DND-41 (cell line): ENCODE measurements at regions not wholly inside any gene's neighbourhood (a gene's known extent, or its start where the extent isn't known, plus 50 kb on each side); places are given as distances from the start of the nearest gene placed in this dataset.
"Not testable (repeated sequence)": the region's sequence is repeated elsewhere in the genome, so short reads cannot be mapped to it uniquely, and the experiment has no call there.

Experiments
- ATAC-seq: fragments of 200-7000 bp; cut with Tn5 transposase; 3 replicates; pipeline ENCODE4 v1.9.1; 2021; ENCODE audit warnings: low read depth; ENCODE audit not compliant: insufficient read depth
- DNase-seq: peaks from one replicate; pipeline ENCODE4 v3.0.0-alpha.2; 2020
- H2AFZ ChIP-seq: 2 replicates; pipeline ENCODE4 v1.6.0; 2012; ENCODE audit warnings: low read depth, low read length
- H3K27ac ChIP-seq: 2 replicates; pipeline ENCODE4 v1.5.1; 2012; ENCODE audit warnings: low read length, inconsistent platforms
- H3K27me3 ChIP-seq: fragments of 200-600 bp; sonication (generic); 2 replicates; pipeline ENCODE4 v1.6.0; 2012; ENCODE audit warnings: low read length, mild to moderate bottlenecking, inconsistent platforms; ENCODE audit not compliant: insufficient read depth, poor library complexity
- H3K36me3 ChIP-seq: 2 replicates; pipeline ENCODE4 v1.5.1; 2012; ENCODE audit warnings: low read length, inconsistent platforms; ENCODE audit not compliant: insufficient read depth
- H3K4me1 ChIP-seq: 2 replicates; pipeline ENCODE4 v1.5.1; 2012; ENCODE audit warnings: mild to moderate bottlenecking, low read length; ENCODE audit not compliant: insufficient read depth
- H3K4me2 ChIP-seq: 2 replicates; pipeline ENCODE4 v1.6.0; 2012; ENCODE audit warnings: mild to moderate bottlenecking, moderate library complexity, low read length, inconsistent platforms; ENCODE audit not compliant: insufficient read depth
- H3K4me3 ChIP-seq, 2 experiments: fragments of 200-600 bp in 1 of 2; shearing (Covaris generic) in 1 of 2; 2 replicates each; pipeline ENCODE4 v1.5.1; 2012 to 2016; ENCODE audit warnings: inconsistent platforms in 2 of 2, low read length in 2 of 2, mild to moderate bottlenecking in 2 of 2, low read depth in 1 of 2, moderate library complexity in 1 of 2
- H3K79me2 ChIP-seq: 2 replicates; pipeline ENCODE4 v1.6.0; 2012; ENCODE audit warnings: low read length, inconsistent platforms; ENCODE audit not compliant: insufficient read depth
- H3K9ac ChIP-seq: 2 replicates; pipeline ENCODE4 v1.6.0; 2012; ENCODE audit warnings: low read depth, mild to moderate bottlenecking, inconsistent platforms, low read length, moderate library complexity
- H3K9me3 ChIP-seq: 2 replicates; pipeline ENCODE4 v1.5.1; 2012; ENCODE audit warnings: low read length, moderate library complexity, mild to moderate bottlenecking, inconsistent platforms; ENCODE audit not compliant: insufficient read depth, severe bottlenecking
- H4K20me1 ChIP-seq: 2 replicates; pipeline ENCODE4 v1.6.0; 2012; ENCODE audit warnings: low read length; ENCODE audit not compliant: insufficient read depth
- CTCF ChIP-seq: IDR thresholded peaks from 2 replicates; pipeline ENCODE4 v1.5.1; 2012; ENCODE audit warnings: borderline replicate concordance, low read length, moderate library complexity, mild to moderate bottlenecking; ENCODE audit not compliant: poor library complexity, severe bottlenecking; ENCODE audit errors: extremely low read depth
- EZH2 ChIP-seq: IDR thresholded peaks from 3 replicates; pipeline ENCODE4 v1.6.1; 2012; ENCODE audit warnings: borderline replicate concordance, low read depth, mild to moderate bottlenecking, moderate library complexity, low read length, inconsistent platforms; ENCODE audit not compliant: severe bottlenecking

DNA sequence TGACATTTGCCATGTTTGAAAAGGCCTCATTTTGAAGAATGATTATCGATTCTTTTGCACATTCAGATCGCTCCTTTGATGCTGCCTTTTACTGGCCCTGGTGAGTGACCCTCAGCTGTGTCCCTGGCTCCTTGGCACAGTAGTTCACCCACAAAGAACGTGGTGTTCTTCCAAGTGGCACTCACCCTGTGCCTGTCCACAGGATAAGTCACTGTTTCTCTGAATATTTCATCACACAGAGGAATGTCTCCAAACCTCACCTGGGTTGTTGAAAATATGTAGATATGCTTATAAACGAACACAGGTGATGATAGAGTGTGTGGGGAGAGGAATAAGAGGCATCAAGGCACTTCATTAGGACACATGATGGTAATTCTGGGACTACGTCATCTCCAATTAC is 810.7 kb downstream of the CCSER2 start:
- Histone ChIP-seq H3K4me1 (no peaks in the 10 kb centered on the region), H3K4me3 (no peak overlapping the region), H3K9me3 (no peaks in the 10 kb centered on the region), H4K20me1 (no peaks in the 10 kb centered on the region), H3K79me2 (no peaks in the 10 kb centered on the region), H3K4me2 (no peak overlapping the region), H3K36me3 (no peaks in the 10 kb centered on the region), H3K27ac (no peak overlapping the region), H3K27me3 (no peaks in the 10 kb centered on the region), H3K9ac (no peak overlapping the region), H2AFZ (no peak overlapping the region)
- TF ChIP-seq CTCF = no peak
- TF ChIP-seq EZH2 = no peak
- no peak for ATAC-seq
- DNase-seq = no peak

DNA sequence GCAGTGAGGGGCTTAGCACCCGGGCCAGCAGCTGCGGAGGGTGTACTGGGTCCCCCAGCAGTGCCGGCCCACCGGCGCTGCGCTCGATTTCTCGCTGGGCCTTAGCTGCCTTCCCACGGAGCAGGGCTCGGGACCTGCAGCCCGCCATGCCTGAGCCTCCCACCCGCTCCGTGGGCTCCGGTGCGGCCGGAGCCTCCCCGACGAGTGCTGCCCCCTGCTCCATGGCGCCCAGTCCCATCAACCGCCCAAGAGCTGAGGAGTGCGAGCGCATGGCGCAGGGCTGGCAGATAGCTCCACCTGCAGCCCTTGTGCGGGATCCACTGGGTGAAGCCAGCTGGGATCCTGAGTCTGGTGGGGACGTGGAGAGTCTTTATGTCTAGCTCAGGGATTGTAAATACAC is 813.1 kb downstream of the CCSER2 start:
- H3K4me3 ChIP-seq, H4K20me1 ChIP-seq, H3K27ac ChIP-seq, H2AFZ ChIP-seq, H3K4me2 ChIP-seq, H3K9me3 ChIP-seq, H3K27me3 ChIP-seq, H3K36me3 ChIP-seq, H3K4me1 ChIP-seq, H3K9ac ChIP-seq, H3K79me2 ChIP-seq, ATAC-seq, DNase-seq: not testable (repeated sequence)

- no peak overlapping the region for H3K27ac ChIP-seq
- H3K4me1 ChIP-seq = no peaks in the 10 kb centered on the region
- no peak for ATAC-seq
- H2AFZ ChIP-seq = no peak overlapping the region
- peaks cover 4% of the 10 kb centered on the region for H3K27me3 ChIP-seq
- no peak overlapping the region for H3K9ac ChIP-seq
- DNase-seq = no peak
- H3K4me2 ChIP-seq = no peak overlapping the region
- H3K36me3 ChIP-seq = no peaks in the 10 kb centered on the region
- TF ChIP-seq CTCF (no peak), EZH2 (no peak)
- no peaks in the 10 kb centered on the region for H4K20me1 ChIP-seq
- no peaks in the 10 kb centered on the region for H3K9me3 ChIP-seq
- H3K79me2 ChIP-seq = no peaks in the 10 kb centered on the region
- H3K4me3 ChIP-seq = no peak overlapping the region
Measured at GRCh38 chr10:85145966-85146365, 817.6 kb downstream of the CCSER2 start.

DNA sequence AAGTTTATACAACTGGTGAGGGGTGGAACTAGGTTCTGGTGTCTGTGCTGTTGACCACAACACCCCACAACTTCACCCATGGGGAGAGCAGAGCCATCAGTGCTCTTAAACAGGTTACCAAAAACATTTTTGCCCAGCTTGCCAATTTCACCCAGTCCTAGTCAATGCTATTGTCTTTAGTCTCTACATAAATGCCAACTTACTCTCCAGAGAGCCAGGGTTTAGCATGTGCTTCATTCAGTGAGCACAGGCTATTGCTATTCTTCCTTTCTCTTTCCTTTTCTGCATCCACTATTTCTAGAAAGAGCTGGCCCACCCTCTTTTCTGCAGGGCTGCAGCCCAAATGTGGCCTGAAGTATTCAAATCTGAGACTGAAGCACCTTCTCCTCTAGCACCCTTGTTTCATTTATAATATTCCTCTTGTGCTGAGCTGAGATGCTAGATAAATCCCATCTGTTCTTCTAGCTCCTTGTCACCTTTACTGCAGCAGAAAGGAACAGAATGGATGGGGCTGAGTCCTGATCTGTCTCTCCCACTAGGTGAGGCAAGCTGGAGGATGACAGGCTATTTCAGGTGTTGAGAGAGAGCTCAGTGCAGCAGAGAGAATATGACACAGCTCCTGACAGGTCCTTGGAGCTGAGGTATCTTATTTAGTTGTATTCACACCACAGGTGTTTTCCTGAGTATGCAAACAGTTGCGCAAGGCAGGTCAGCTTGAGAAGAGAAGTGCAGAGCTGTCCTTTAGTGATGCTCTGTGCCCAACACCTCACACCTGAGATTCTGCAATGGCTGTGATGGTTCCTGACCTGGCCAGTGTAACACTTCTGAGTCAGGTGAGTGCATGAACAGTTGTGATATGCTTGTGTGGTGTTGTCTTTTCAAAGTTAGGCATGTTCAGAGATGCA is 819.2 kb downstream of the CCSER2 start:
- Histone ChIP-seq H3K4me2 (no peak overlapping the region), H3K9ac (no peak overlapping the region), H4K20me1 (no peaks in the 10 kb centered on the region), H3K4me3 (no peak overlapping the region), H3K27me3 (peaks cover 4% of the 10 kb centered on the region), H3K27ac (no peak overlapping the region), H3K9me3 (no peaks in the 10 kb centered on the region), H3K4me1 (no peaks in the 10 kb centered on the region), H2AFZ (no peak overlapping the region), H3K36me3 (no peaks in the 10 kb centered on the region), H3K79me2 (no peaks in the 10 kb centered on the region)
- TF ChIP-seq EZH2 = no peak
- TF ChIP-seq CTCF = no peak
- ATAC-seq = no peak
- no peak for DNase-seq
